Activated T-helper 17 cell treated with anti-CD3 and anti-CD28 coated beads, Interleukin-2, amount 50 U/mL, for 72 hours (primary cell): ENCODE measurements at regions not wholly inside any gene's neighbourhood (a gene's known extent, or its start where the extent isn't known, plus 50 kb on each side); places are given as distances from the start of the nearest gene placed in this dataset.

ENCODE experiments used
- ATAC-seq: fragments of 150-1000 bp; cut with Tn5 transposase; replicated peaks from 2 replicates; pipeline ENCODE4 v1.10.0; 2021; ENCODE audit warnings: mild to moderate bottlenecking, moderate library complexity
- H3K27ac Mint-ChIP-seq: one replicate; pipeline ENCODE4 v1.8.0; 2022; ENCODE audit warnings: mixed read lengths
- H3K27me3 Mint-ChIP-seq: one replicate; pipeline ENCODE4 v1.8.0; 2022; ENCODE audit warnings: mixed read lengths
- H3K36me3 Mint-ChIP-seq: one replicate; pipeline ENCODE4 v1.8.0; 2022; ENCODE audit warnings: low read depth, mild to moderate bottlenecking, mixed read lengths
- H3K4me1 Mint-ChIP-seq: one replicate; pipeline ENCODE4 v1.8.0; 2022; ENCODE audit warnings: mixed read lengths
- H3K4me3 Mint-ChIP-seq: one replicate; pipeline ENCODE4 v1.8.0; 2022; ENCODE audit warnings: mild to moderate bottlenecking, mixed read lengths
- H3K9me3 Mint-ChIP-seq: one replicate; pipeline ENCODE4 v1.8.0; 2022; ENCODE audit warnings: mixed read lengths

DNA sequence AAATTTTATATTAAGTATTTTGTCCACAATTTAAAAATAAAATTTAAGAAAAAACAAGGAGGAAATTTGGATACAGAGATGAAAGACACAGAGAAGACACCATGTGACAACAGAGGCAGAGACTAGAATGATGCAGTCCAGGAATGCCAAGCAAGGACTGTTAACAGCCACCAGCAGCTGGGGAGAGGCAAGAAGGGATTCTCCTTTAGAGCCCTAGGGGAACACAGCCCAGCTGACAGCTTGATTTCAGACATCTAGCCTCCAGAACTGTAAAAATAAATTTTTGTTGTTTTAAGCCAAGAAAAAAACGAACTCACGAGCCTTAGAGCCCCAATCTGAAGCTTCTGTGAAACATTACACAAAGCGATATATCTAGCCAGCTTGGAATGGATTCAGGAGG lies 198.5 kb downstream of the ZNF648 start:
- Mint-ChIP-seq H3K9me3 (no peaks in the 10 kb centered on the region), H3K27me3 (no peaks in the 10 kb centered on the region), H3K36me3 (no peaks in the 10 kb centered on the region), H3K4me1 (no peaks in the 10 kb centered on the region), H3K27ac (no peak overlapping the region), H3K4me3 (no peak overlapping the region)
- no peak for ATAC-seq

DNA sequence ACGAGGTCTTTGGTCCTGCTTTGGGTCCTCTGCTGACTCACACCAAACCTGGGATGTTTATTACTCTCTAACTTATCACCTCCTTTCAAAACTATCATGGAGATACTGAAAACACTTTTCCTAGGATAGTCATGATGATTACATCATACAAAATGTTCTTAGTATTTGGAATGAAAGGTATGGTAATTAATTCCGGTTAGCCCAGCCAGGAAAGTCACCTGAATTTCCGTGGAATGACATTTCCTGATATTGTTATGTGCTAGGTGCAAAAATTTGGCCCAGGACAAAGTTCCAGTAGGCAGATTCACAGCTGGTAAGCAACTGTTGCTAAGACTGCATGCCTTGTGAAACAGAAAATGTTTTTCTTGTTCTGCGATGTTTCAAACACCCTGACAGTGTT lies 203.4 kb downstream of the ZNF648 start:
- H3K4me3 Mint-ChIP-seq = no peak overlapping the region
- H3K36me3 Mint-ChIP-seq = no peaks in the 10 kb centered on the region
- ATAC-seq = no peak

More for the DNA sequence above, 203.4 kb downstream of the ZNF648 start:
- Mint-ChIP-seq H3K9me3 (no peaks in the 10 kb centered on the region), H3K4me1 (no peaks in the 10 kb centered on the region), H3K27ac (no peak overlapping the region), H3K27me3 (peaks cover 8% of the 10 kb centered on the region)
